Activated naive CD4-positive, alpha-beta T cell treated with anti-CD3 and anti-CD28 coated beads for 36 hours (primary cell): ENCODE measurements at regions not wholly inside any gene's neighbourhood (a gene's known extent, or its start where the extent isn't known, plus 50 kb on each side); places are given as distances from the start of the nearest gene placed in this dataset.

Experiments
- CTCF ChIA-PET: fragments of 350-600 bp; sonication (Branson Sonifier 250); formaldehyde crosslinking; loops from one replicate; lab custom pipeline; 2021; ENCODE audit warnings: antibody characterized with exemption; lab: Charles Lee
- DNase-seq: peaks from one replicate; pipeline ENCODE4 v3.0.0-alpha.2; 2020
- H3K27ac Mint-ChIP-seq: one replicate; pipeline ENCODE4 v1.8.0; 2021; ENCODE audit warnings: mild to moderate bottlenecking, mixed read lengths
- H3K27me3 Mint-ChIP-seq: one replicate; pipeline ENCODE4 v1.8.0; 2021; ENCODE audit warnings: low read depth, mixed read lengths
- H3K36me3 Mint-ChIP-seq: one replicate; pipeline ENCODE4 v1.8.0; 2021; ENCODE audit warnings: low read depth, mixed read lengths
- H3K4me1 Mint-ChIP-seq: one replicate; pipeline ENCODE4 v1.8.0; 2021; ENCODE audit warnings: low read depth, mixed read lengths
- H3K4me3 Mint-ChIP-seq: one replicate; pipeline ENCODE4 v1.8.0; 2021; ENCODE audit warnings: mild to moderate bottlenecking, moderate library complexity, mixed read lengths
- H3K9me3 Mint-ChIP-seq: one replicate; pipeline ENCODE4 v1.8.0; 2021; ENCODE audit warnings: mixed read lengths
- intact Hi-C: fragments of 100-400 bp; cut with micrococcal nuclease; formaldehyde crosslinking; loops from one replicate; pipeline ENCODE4 v1.15.1; 2023

GRCh38 chr10:109126016-109126415 is 797.3 kb downstream of the XPNPEP1 start:
- H3K4me1 Mint-ChIP-seq = no peaks in the 10 kb centered on the region
- H3K27me3 Mint-ChIP-seq = no peaks in the 10 kb centered on the region
- CTCF ChIA-PET = no interaction called here
- peaks cover 6% of the 10 kb centered on the region for H3K9me3 Mint-ChIP-seq
- no peak overlapping the region for H3K4me3 Mint-ChIP-seq
- DNase-seq = no peak
- no peak overlapping the region for H3K27ac Mint-ChIP-seq
- H3K36me3 Mint-ChIP-seq = no peaks in the 10 kb centered on the region
- intact Hi-C loops = no loop called here

- intact Hi-C loops = no loop called here
- Mint-ChIP-seq H3K27me3 (no peaks in the 10 kb centered on the region), H3K4me1 (no peaks in the 10 kb centered on the region), H3K27ac (no peak overlapping the region), H3K4me3 (no peak overlapping the region), H3K9me3 (peaks cover 12% of the 10 kb centered on the region), H3K36me3 (no peaks in the 10 kb centered on the region)
- CTCF ChIA-PET = no interaction called here
- no peak for DNase-seq
These were observed 808.1 kb downstream of the XPNPEP1 start for GRCh38 chr10:109115179-109115578.

- H3K9me3 Mint-ChIP-seq = peaks cover 12% of the 10 kb centered on the region
- CTCF ChIA-PET = no interaction called here
- no peaks in the 10 kb centered on the region for H3K27me3 Mint-ChIP-seq
- no peak overlapping the region for H3K27ac Mint-ChIP-seq
- no peak overlapping the region for H3K4me3 Mint-ChIP-seq
- DNase-seq = no peak
- H3K36me3 Mint-ChIP-seq = no peaks in the 10 kb centered on the region
- intact Hi-C loops = no loop called here
- H3K4me1 Mint-ChIP-seq = no peaks in the 10 kb centered on the region
These were observed 808.7 kb downstream of the XPNPEP1 start for GRCh38 chr10:109114579-109114978.

- DNase-seq = no peak
- CTCF ChIA-PET = no interaction called here
- H3K36me3 Mint-ChIP-seq = no peaks in the 10 kb centered on the region
- intact Hi-C loops = no loop called here
- H3K27me3 Mint-ChIP-seq = no peaks in the 10 kb centered on the region
- no peaks in the 10 kb centered on the region for H3K9me3 Mint-ChIP-seq
- no peaks in the 10 kb centered on the region for H3K4me1 Mint-ChIP-seq
- H3K27ac Mint-ChIP-seq = no peak overlapping the region
- H3K4me3 Mint-ChIP-seq = no peak overlapping the region
These were observed 816.7 kb downstream of the XPNPEP1 start for GRCh38 chr10:109106604-109107003.

- H3K4me1 Mint-ChIP-seq = no peaks in the 10 kb centered on the region
- intact Hi-C loops = no loop called here
- H3K4me3 Mint-ChIP-seq = no peak overlapping the region
- CTCF ChIA-PET = no interaction called here
- no peaks in the 10 kb centered on the region for H3K9me3 Mint-ChIP-seq
- H3K36me3 Mint-ChIP-seq = no peaks in the 10 kb centered on the region
- DNase-seq = no peak
- no peaks in the 10 kb centered on the region for H3K27me3 Mint-ChIP-seq
- H3K27ac Mint-ChIP-seq = no peak overlapping the region
These were observed 817.6 kb downstream of the XPNPEP1 start for GRCh38 chr10:109105725-109106124.

- Mint-ChIP-seq H3K27me3 (no peaks in the 10 kb centered on the region), H3K4me3 (no peak overlapping the region), H3K4me1 (no peaks in the 10 kb centered on the region), H3K9me3 (no peaks in the 10 kb centered on the region), H3K36me3 (no peaks in the 10 kb centered on the region), H3K27ac (no peak overlapping the region)
- no peak for DNase-seq
- intact Hi-C loops = no loop called here
- CTCF ChIA-PET = no interaction called here
These were observed 818.5 kb downstream of the XPNPEP1 start for GRCh38 chr10:109104806-109105205.

- Mint-ChIP-seq H3K4me1 (no peaks in the 10 kb centered on the region), H3K9me3 (no peaks in the 10 kb centered on the region), H3K27me3 (no peaks in the 10 kb centered on the region), H3K36me3 (no peaks in the 10 kb centered on the region), H3K4me3 (no peak overlapping the region), H3K27ac (no peak overlapping the region)
- CTCF ChIA-PET = no interaction called here
- no peak for DNase-seq
- intact Hi-C loops = no loop called here
These were observed 820.0 kb downstream of the XPNPEP1 start for GRCh38 chr10:109103278-109103677.

- intact Hi-C loops = no loop called here
- DNase-seq = no peak
- Mint-ChIP-seq H3K27me3 (no peaks in the 10 kb centered on the region), H3K36me3 (no peaks in the 10 kb centered on the region), H3K9me3 (peaks cover 5% of the 10 kb centered on the region), H3K27ac (no peak overlapping the region), H3K4me1 (no peaks in the 10 kb centered on the region), H3K4me3 (no peak overlapping the region)
- CTCF ChIA-PET = no interaction called here
These were observed 833.5 kb downstream of the XPNPEP1 start for GRCh38 chr10:109089779-109090178.

GRCh38 chr10:109071539-109071938 is 851.8 kb downstream of the XPNPEP1 start:
- Mint-ChIP-seq H3K4me3 (no peak overlapping the region), H3K27ac (no peak overlapping the region), H3K9me3 (peaks cover 7% of the 10 kb centered on the region), H3K4me1 (no peaks in the 10 kb centered on the region), H3K36me3 (no peaks in the 10 kb centered on the region), H3K27me3 (no peaks in the 10 kb centered on the region)
- DNase-seq = no peak
- CTCF ChIA-PET = no interaction called here
- intact Hi-C loops = no loop called here

GRCh38 chr10:109070492-109070891 is 852.8 kb downstream of the XPNPEP1 start:
- H3K36me3 Mint-ChIP-seq = no peaks in the 10 kb centered on the region
- no peak overlapping the region for H3K4me3 Mint-ChIP-seq
- DNase-seq = no peak
- intact Hi-C loops = no loop called here
- no peaks in the 10 kb centered on the region for H3K27me3 Mint-ChIP-seq
- peaks cover 7% of the 10 kb centered on the region for H3K9me3 Mint-ChIP-seq
- CTCF ChIA-PET = no interaction called here
- H3K27ac Mint-ChIP-seq = no peak overlapping the region
- no peaks in the 10 kb centered on the region for H3K4me1 Mint-ChIP-seq

GRCh38 chr10:109067031-109067430 is 856.3 kb downstream of the XPNPEP1 start:
- H3K9me3 Mint-ChIP-seq = peaks cover 9% of the 10 kb centered on the region
- H3K36me3 Mint-ChIP-seq = no peaks in the 10 kb centered on the region
- H3K27ac Mint-ChIP-seq = no peak overlapping the region
- no peaks in the 10 kb centered on the region for H3K27me3 Mint-ChIP-seq
- intact Hi-C loops = no loop called here
- H3K4me3 Mint-ChIP-seq = no peak overlapping the region
- DNase-seq = no peak
- CTCF ChIA-PET = no interaction called here
- H3K4me1 Mint-ChIP-seq = no peaks in the 10 kb centered on the region

GRCh38 chr10:109065821-109066220 is 857.5 kb downstream of the XPNPEP1 start:
- Mint-ChIP-seq H3K27me3 (no peaks in the 10 kb centered on the region), H3K4me3 (no peak overlapping the region), H3K36me3 (no peaks in the 10 kb centered on the region), H3K27ac (no peak overlapping the region), H3K4me1 (no peaks in the 10 kb centered on the region), H3K9me3 (peaks cover 9% of the 10 kb centered on the region)
- no peak for DNase-seq
- CTCF ChIA-PET = no interaction called here
- intact Hi-C loops = no loop called here

- Mint-ChIP-seq H3K9me3 (peaks cover 2% of the 10 kb centered on the region), H3K27me3 (no peaks in the 10 kb centered on the region), H3K27ac (no peak overlapping the region), H3K4me1 (no peaks in the 10 kb centered on the region), H3K36me3 (no peaks in the 10 kb centered on the region), H3K4me3 (no peak overlapping the region)
- intact Hi-C loops = no loop called here
- CTCF ChIA-PET = no interaction called here
- no peak for DNase-seq
These were observed 860.9 kb downstream of the XPNPEP1 start for GRCh38 chr10:109062371-109062770.

GRCh38 chr10:109055243-109055642 is 868.1 kb downstream of the XPNPEP1 start:
- Mint-ChIP-seq H3K4me3 (no peak overlapping the region), H3K9me3 (peaks cover 1% of the 10 kb centered on the region), H3K36me3 (no peaks in the 10 kb centered on the region), H3K27me3 (no peaks in the 10 kb centered on the region), H3K27ac (no peak overlapping the region), H3K4me1 (no peaks in the 10 kb centered on the region)
- intact Hi-C loops = no loop called here
- CTCF ChIA-PET = no interaction called here
- no peak for DNase-seq
